Pons (tissue), 1 donor: ENCODE measurements at regions not wholly inside any gene's neighbourhood (a gene's known extent, or its start where the extent isn't known, plus 50 kb on each side); places are given as distances from the start of the nearest gene placed in this dataset.

Experiments used
- DNase-seq: peaks from one replicate; pipeline ENCODE4 v3.0.0-alpha.2; 2016; ENCODE audit warnings: low spot score

DNA sequence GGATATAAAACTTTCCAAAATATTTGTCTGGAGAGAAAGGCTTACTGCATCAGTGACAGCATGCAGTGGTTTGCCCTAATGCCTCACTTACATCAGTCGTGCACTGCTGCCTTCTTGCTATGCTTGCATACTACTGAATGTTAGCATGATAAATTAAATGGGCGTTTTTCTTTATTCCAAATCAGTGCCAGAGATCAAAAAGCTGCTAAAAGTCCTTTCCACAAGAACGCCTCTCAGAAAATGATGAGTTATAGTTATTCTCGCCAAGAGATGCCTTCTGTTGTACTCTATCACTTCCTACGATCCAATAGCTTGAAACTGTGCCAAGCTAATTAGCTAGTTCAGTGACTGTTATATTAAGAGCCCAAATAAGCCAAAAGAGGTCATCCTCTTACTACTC lies 345.8 kb upstream of the ROBO2 start:
- no peak for DNase-seq

DNA sequence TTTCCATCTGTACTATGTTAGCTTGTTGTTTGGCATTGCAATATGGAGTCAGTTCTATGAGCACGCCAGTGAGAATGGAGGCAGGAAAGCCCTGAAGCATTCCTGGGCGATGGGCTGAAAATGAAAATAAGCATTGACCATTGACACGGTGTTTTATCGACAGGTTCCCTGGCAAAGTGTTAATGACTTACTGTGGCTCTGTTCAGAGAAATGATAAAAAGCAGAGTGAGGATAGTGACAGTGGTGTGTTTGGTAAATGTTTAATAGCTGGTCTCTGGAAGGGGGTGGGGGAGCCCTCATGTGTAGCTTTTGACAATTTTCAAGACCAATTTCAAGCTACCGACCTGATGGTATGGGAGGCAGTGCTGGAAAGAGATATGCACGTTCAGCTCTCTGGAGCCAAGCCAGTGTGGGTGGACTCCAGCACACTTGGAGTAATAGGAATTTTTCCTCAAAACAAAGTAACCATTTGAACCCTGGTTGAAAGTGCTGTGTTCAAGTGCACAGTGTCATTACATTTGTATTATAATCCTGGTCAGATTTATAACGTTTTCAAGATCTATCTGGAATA lies 341.7 kb upstream of the ROBO2 start:
- DNase-seq = no peak

DNA sequence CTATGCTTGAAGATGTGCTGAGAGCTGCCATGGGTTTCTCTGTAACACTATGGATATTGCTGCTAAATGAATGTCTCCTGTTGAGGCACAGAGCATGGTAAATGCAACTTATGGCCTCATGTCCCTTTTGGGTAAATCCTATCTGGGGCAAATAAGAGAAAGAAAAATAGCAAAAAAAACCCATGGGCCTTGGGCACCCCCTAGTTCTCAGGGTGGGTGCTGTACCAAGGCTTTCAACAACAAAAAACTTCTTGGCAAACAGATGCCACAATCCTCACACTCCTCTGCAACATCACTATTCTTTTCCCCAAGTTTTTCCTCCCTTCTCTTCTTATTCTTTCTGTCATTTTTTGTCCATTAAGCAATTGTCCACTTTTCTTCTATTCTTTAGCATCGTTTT lies 340.1 kb upstream of the ROBO2 start:
- DNase-seq = no peak

DNA sequence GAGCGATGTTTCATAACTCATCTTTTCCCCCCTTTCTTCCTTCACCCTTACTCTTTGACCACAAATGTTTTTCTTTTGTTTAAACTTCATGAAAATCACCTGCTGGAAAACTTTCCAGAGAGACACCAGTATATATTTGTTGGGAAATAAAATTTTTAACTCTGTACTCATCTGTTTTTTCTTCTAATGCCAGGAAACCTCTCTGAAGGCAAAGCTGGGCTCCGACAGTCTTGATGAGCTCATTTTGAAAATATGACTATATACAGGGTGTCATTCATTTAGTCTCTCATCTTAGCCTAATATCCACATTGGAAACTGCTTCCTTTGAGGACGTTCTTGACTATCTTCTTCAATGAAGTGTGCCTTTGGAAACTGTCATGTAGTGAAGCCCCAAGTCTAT lies 339.6 kb upstream of the ROBO2 start:
- no peak for DNase-seq

DNA sequence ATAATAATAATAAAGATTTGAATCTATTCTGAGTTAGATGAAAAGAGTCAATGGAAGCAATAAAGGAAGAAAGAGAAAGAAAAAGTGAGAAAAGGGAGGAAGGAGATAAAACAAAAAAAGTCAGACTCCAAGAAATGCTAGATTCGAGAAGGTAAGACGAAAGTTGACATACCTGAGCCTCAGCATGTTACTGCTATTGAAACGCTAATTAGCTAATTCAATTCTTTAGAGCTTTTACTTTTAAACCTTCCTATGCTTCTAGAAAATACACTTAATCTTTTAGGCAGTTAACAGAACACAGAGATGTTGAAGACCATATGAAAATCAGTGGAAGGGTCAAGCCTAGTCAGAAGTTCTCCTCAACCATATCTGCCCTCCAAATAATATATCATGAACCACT lies 337.2 kb upstream of the ROBO2 start:
- DNase-seq = no peak

DNA sequence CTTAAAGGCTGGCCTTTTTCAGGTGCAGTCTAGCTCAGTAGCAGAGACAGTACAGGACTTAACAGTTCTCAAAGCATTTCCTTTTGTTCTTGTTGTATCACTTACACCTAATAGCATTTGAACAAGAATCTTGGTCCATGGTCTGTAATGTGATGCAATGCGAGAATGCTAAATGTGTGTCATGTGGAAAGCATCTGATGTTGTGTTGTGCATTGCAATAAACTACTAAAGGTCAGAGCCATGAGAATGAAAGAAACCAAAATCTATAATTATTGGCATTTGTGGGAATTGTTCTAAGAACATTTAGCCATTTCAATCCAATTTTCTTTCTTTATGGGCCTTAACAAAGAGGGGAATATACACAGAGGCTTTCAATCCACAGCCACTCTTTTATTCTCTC lies 324.5 kb upstream of the ROBO2 start:
- no peak for DNase-seq

DNA sequence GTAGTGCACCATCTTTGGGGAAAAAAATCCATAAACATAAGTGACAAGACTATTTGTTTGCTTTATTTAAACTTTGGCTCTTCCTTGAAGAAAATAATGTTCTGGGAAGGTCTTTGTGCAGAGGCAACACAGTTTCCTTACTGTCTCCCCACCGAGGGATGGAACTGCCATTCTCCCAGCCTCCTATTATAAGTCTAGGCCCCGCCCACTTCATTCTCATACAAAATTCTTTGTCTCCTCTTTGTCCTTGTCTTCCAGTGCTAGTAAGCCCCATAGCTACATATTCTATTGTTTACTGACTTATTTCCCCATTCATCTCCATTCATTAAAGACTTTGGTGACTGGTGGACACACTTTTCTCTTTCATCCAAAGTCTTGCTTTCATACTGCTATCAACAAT lies 316.5 kb upstream of the ROBO2 start:
- DNase-seq = no peak

DNA sequence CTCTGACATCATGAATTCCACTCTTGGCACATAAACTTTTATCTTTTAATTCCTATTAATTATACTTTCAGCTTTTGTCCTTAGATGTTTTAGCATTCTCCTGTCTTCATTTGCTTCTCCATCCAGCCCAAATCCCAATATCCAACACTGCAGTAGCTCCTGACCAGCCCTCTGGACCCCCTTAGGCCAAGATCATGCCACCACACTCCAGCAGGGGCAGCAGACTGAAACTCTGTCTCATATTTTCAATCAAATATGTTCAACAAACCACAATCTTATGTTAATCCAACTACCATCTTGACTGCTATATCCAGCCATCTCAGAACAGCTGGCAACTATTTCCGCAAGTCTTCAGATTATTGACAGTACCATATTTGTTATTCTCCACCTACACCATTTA lies 315.8 kb upstream of the ROBO2 start:
- DNase-seq = no peak

DNA sequence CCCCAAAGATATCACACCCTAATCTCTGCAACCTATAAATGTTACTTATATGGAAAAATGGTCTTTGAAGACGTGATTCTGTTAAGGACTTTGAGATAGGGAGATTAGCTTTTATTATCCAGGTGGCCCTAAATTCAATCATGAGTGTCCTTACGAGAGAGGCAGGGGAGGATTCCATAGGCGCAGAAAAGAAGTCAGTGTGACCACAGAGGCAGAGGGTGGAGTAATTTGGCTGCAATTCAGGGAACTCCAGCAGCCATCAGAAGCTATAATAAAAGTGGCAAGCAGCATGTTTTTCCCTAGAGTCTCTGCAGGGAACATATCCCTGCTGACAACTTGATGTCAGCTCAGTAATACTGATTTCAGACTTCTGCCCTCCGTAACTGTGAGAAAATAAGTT lies 315.2 kb upstream of the ROBO2 start:
- no peak for DNase-seq

DNA sequence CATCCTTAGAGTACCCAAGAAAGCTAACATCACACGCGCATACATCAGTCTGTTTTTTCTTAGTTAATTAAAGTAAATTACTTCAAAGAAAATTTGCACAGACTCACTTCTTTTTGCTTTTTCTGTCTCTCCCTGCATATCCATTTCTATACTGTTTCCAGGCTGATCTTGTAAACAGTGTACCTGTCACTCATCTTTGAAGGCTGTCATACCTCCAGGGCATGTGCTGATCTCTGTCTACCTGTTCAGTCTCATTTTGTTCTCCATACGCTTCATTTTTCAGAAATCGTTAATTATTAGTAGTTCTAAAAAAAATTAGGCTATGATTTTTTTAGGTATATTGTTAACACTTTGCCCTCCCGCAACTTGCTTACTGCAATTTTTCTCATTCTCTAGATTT lies 313.9 kb upstream of the ROBO2 start:
- DNase-seq = no peak

DNA sequence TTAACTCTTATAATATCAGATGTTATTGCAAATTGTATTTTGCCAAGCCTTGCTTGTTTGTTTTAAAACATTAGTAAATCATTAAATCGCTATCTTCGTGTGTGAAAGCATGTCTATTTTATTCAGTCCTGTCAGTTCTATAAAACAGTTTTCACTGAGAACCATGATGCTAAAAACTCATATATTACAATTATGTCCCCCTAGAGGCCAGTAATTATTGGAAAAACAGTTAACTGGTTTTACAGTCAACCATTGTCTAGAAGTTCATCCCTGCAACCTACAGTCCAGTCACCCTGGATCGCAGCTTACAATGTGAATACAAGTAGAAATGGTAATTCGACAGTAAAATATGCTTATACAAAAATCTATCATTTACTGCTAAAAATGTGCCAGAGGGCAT lies 311.5 kb upstream of the ROBO2 start:
- no peak for DNase-seq

DNA sequence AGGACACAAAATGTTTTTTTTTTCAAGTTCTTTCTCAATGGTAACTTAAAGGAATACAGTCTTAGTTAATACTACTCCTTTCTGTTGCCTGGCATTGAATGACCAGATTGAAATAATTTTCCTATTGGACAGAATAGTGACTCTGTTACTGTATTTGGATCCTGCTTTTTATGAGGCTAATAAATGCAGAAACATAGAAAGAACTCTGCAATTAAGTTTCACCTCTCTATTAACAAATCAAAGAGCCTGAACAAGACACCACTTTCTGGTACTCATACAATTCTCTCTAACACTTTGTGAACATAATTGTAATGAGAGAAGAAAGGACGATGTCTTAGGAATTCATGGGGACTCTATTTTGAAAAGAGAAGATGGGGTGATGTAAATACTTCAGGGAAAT lies 308.4 kb upstream of the ROBO2 start:
- DNase-seq = no peak

DNA sequence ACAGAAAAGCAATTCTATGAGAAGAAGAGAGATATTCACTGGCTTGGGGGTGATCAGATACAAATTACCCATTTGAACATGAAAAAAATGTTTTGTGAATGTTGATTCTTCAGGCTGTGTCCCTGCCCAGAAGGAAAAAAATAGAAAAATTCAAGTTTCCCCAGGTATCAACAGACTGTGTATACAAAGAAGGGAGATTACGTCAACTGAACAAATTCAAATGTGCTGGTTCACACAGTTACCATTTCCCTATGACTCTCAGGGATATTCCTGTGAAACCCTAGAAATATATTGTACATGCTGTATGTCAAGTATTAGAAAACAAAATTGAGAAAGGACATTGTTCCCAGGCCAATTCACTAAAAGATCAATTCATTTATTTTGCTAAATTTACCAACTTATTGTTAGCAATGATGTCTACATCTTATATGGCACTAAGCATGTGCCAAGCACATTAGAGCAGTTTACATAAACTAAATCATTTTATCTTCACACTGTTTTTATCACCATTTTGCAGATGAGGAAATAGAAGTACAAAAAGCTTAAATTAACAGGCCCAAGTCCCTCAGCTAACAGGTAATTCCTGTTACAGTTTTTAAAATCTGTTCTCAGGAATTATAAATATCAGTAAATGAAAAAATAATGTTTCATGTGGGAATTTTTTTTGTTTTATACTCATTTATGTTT lies 306.7 kb upstream of the ROBO2 start:
- no peak for DNase-seq

DNA sequence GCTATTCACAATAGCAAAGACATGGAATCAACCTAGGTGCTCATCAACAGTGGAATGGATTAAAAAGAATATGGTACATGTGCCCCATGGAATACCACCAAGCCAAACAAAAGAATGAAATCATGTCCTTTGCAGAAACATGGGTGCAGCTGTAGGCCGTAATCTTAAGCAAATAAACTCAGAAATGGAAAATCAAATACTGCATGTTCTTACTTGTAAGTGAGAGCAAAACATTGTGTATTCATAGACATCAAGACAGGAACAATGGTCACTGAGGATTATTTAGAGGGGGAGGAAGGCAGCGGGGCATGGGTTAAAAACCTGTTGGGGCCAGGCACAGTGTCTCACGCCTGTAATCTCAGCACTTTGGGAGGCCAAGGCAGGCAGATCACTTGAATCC lies 304.7 kb upstream of the ROBO2 start:
- no peak for DNase-seq

DNA sequence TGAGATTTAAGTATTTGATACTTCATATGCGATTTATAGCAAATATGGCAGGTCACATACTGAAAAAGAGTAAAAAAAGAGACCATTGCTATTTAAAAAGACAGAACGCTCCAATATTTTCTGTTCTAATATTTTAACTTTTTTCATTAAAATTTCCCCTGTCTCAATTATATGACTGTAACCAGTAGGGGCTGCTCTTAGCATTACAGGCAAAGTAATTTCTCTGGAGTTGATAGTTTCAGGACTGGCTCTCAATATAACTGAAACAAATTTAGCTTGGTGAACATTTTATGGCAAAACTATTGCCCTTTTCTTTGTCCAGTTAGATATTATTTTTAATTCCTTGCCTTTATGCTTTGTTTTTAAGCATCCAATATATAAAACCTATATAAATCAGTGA lies 286.3 kb upstream of the ROBO2 start:
- no peak for DNase-seq

DNA sequence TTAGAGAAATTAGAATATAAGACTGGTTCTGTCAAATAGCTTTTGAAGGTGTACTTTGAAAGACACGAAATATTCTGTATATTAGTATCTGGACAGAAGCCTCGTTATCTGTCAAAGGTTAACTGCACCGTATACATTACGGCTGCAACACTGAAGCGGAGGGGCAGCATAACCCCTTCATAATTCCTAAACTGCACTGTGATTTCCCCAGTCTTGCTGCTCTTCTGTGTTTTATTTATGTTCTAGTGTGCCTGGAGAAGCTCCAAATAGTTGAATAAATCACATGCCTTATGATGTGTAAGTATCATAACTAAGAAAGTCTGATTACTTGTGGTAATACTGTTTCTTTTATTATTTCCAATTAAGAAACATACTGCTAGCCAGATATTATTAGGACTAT lies 285.7 kb upstream of the ROBO2 start:
- no peak for DNase-seq

DNA sequence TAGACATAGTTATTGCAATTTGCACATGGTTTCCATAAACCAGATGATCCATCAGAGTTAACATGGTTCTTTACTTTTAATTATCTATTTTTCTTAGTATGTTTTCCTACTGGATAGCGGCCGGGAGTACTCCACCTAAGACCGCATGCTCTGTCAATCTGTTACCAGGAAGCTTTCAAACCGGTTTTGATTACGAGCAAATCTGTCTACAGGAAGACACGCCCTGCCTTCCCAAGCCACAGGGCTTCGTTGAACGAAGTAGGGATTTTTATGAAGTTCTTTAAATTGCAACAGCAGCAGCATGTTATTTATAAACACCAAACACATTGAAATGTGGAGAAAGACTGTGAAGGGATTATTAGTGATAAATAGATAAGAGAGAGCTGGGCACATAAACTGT lies 283.3 kb upstream of the ROBO2 start:
- no peak for DNase-seq

DNA sequence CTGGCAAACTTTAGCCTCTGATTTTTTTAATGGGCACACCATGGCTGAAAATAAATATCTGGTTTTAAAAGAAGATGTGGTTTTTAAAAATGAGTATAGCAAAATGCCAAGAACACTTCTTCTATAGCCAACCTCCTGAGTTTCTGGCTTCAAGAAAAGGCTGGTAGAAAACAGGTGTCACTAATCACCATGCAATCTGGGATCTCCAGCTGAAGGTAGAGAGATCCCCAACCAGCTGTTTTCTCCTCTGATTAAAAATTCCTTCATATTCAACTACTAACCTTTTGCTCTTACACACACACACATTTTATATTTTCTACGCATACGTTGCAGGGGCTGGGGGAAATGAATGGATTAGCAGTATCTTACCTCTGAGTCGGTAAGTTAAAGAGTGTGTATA lies 279.6 kb upstream of the ROBO2 start:
- DNase-seq = no peak

DNA sequence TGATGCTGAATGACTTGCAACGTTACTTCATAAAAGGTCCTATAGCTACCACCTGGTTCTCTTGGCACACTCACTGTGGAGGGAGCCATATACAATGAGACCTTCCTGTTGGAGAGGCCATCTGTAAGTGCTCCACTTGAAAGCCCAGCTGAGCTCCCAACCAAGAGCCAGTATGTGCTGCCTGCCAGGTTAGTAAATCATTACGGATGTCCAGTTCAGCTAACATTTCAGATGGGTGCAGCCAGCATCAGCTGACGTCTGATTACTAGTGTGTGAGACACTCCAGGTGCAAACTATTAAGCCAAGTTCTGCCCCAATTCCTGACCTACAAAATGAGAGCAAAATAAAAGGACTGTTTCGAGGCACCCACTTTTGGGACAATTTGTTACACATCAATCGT lies 274.4 kb upstream of the ROBO2 start:
- DNase-seq = no peak

DNA sequence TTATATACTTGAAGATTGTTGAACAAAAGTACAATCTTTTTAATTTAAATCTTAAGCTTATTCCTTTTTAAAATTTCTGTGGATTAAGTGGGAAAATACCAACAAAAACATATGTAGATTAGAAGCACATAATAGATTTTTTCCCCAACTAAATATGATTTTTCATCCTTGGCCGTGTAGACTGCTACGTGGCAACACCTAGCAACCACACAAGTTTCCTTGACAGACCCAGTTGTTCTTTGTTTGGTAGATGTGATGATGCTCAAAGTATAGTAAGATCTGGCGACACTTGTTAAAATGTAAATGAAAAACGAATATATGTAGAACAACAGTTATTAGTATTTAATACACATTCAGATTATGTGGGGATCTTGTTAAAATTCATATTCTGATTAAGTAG lies 271.0 kb upstream of the ROBO2 start:
- DNase-seq = no peak

DNA sequence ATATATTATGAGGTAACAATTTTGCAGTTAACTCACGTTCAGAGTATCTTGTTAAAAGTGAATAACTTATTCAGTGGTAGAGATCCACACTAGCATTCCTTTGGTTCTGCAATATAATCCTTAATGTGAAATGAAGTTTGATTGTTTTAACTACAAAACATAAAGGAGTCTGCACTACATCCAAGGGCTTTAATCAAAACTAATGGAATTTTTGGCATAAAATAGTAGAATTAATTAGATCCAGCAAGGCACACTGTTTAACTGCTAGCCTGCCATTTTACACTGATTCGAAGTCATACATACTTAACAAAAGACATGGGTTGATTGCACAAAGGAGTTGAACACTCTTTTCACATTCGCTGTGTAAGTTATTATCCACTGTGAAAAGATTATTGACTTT lies 263.0 kb upstream of the ROBO2 start:
- DNase-seq = no peak

DNA sequence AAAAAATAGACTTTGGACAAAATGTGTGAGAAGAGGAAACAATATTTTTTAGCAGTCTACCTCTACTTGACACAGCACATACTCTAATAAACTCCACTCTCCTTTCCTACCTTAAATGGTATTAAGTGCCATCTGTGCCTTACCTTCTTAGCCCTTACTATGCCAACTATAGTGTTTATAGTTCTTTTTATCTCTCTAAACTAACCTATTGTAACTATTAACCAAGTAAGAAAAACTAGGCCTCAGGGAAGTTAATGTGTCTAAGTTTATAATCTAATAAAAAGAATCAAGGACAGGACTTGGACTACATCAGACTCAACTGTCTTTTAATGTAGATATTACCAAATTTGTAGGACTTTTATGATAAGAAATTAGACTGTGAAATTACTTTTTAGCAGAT lies 251.7 kb upstream of the ROBO2 start:
- no peak for DNase-seq

DNA sequence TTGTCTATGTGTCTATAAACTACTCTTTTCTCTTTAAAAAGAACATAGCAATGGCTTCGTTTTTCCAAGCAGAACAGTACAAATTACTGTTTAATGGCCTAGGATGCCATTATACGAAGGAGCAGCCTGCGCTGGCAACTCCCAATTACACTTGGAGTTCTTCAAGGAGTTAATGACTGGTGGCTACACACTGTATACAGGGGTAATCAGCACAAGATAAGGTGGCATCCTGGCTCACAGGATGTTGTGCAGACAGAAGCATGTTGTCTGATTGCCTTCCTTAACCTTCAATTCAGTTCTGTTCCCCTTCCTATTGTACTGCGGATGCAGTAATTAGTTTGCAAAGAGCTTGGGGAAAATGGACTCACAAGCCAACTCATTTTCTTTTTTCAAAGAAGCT lies 250.7 kb upstream of the ROBO2 start:
- no peak for DNase-seq

DNA sequence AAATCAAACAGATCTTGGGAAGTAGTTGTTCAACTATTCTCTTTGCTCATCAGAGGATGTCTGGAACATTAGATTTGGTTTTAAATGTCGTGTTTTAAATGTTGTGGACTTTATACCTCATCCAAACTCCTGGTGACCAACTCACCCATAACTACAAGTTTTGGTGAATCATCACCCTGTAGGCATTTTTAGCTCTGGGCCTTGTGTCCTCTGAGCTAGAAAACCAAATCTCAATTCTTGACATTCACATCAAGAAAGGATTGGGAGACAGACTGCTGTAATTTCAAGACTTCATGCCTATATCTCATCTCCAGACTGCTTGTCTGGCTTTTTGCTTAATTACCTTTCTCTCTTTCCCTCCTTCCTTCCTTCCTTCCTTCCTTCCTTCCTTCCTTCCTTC lies 228.5 kb upstream of the ROBO2 start:
- no peak for DNase-seq
